ENCODE measurements at regions not wholly inside any gene's neighbourhood (a gene's known extent, or its start where the extent isn't known, plus 50 kb on each side); places are given as distances from the start of the nearest gene placed in this dataset.

- intact Hi-C loops (cut with DNase I), result loop anchor here (2.0 kb wide), 2 partner anchors 30 to 90 kb away; partner anchors contain the start of gene ARHGAP29
These were observed 89.8 kb upstream of the ARHGAP29 start for GRCh38 chr1:94327001-94327690.

GRCh38 chr1:94326329-94326728, 88.9 kb upstream of the ARHGAP29 start:
- intact Hi-C loops (cut with DNase I), result loop anchor here (2.0 kb wide), 2 partner anchors 30 to 90 kb away; partner anchors contain the start of gene ARHGAP29
- DNase-seq (ENCODE audit: low spot score), result no peak

More at GRCh38 chr1:94327001-94327690, 89.8 kb upstream of the ARHGAP29 start:
- DNase-seq (ENCODE audit: low spot score), result peak; percentile 84

- DNase-seq (ENCODE audit: low spot score), result no peak
- intact Hi-C loops (cut with DNase I), result loop anchor here (2.0 kb wide), 2 partner anchors 29 to 89 kb away; partner anchors contain the start of gene ARHGAP29
These were observed 88.3 kb upstream of the ARHGAP29 start for GRCh38 chr1:94325377-94326302.

- DNase-seq (ENCODE audit: low spot score), result no peak
- intact Hi-C loops (cut with DNase I), result no loop called here
These were observed 86.8 kb upstream of the ARHGAP29 start for GRCh38 chr1:94324178-94324544.

- intact Hi-C loops (cut with DNase I), result no loop called here
- no peak for DNase-seq (ENCODE audit: low spot score)
These were observed 86.2 kb upstream of the ARHGAP29 start for GRCh38 chr1:94323311-94324177.

GRCh38 chr1:94322696-94323095, 85.3 kb upstream of the ARHGAP29 start:
- intact Hi-C loops (cut with DNase I), result no loop called here

GRCh38 chr1:94321662-94322061, 84.3 kb upstream of the ARHGAP29 start:
- intact Hi-C loops (cut with DNase I), result no loop called here
- no peak for DNase-seq (ENCODE audit: low spot score)

More at GRCh38 chr1:94322696-94323095, 85.3 kb upstream of the ARHGAP29 start:
- no peak for DNase-seq (ENCODE audit: low spot score)

GRCh38 chr1:94319319-94320102, 82.1 kb upstream of the ARHGAP29 start:
- intact Hi-C loops (cut with DNase I), result no loop called here
- no peak for DNase-seq (ENCODE audit: low spot score)

GRCh38 chr1:94318505-94319030, 81.2 kb upstream of the ARHGAP29 start:
- DNase-seq (ENCODE audit: low spot score), result no peak
- intact Hi-C loops (cut with DNase I), result no loop called here

GRCh38 chr1:94317790-94318188, 80.4 kb upstream of the ARHGAP29 start:
- intact Hi-C loops (cut with DNase I), result no loop called here
- no peak for DNase-seq (ENCODE audit: low spot score)

- intact Hi-C loops (cut with DNase I), result no loop called here
- no peak for DNase-seq (ENCODE audit: low spot score)
These were observed 79.7 kb upstream of the ARHGAP29 start for GRCh38 chr1:94316836-94317789.

- DNase-seq (ENCODE audit: low spot score), result no peak
- intact Hi-C loops (cut with DNase I), result no loop called here
These were observed 78.8 kb upstream of the ARHGAP29 start for GRCh38 chr1:94316183-94316582.

GRCh38 chr1:94315552-94316116, 78.2 kb upstream of the ARHGAP29 start:
- no peak for DNase-seq (ENCODE audit: low spot score)
- intact Hi-C loops (cut with DNase I), result no loop called here

- intact Hi-C loops (cut with DNase I), result no loop called here
- DNase-seq (ENCODE audit: low spot score), result no peak
These were observed 77.0 kb upstream of the ARHGAP29 start for GRCh38 chr1:94314222-94314858.

GRCh38 chr1:94310570-94311270, 73.3 kb upstream of the ARHGAP29 start:
- DNase-seq (ENCODE audit: low spot score), result no peak
- intact Hi-C loops (cut with DNase I), result no loop called here
